ENCODE measurements at regions not wholly inside any gene's neighbourhood (a gene's known extent, or its start where the extent isn't known, plus 50 kb on each side); places are given as distances from the start of the nearest gene placed in this dataset.

GRCh38 chr4:133593764-133594163, 444.7 kb downstream of the PCDH10 start:
- TF ChIP-seq POLR2A (IDR thresholded peaks at IDR 0.05), result no peak
- no peak for TF ChIP-seq CTCF (IDR thresholded peaks at IDR 0.05)
- intact Hi-C loops (cut with DNase I), result no loop called here
- no peaks in the 10 kb centered on the region for H3K9me3 ChIP-seq

GRCh38 chr4:133592591-133592990, 443.5 kb downstream of the PCDH10 start:
- TF ChIP-seq POLR2A (IDR thresholded peaks at IDR 0.05) (no peak), CTCF (IDR thresholded peaks at IDR 0.05) (no peak)
- 71 to 76% (median 75%) methylated on average over 6 to 7 of the region's 7 CpGs for WGBS, 4 donors
- Histone ChIP-seq H3K9me3 (no peaks in the 10 kb centered on the region), H3K4me3 (no peak overlapping the region), H3K4me1 (no peaks in the 10 kb centered on the region), H3K27ac (no peak overlapping the region), H3K27me3 (no peaks in the 10 kb centered on the region), H3K36me3 (no peaks in the 10 kb centered on the region)
- intact Hi-C loops (cut with DNase I), result no loop called here
- no peak for DNase-seq
- ATAC-seq, result no peak

More at GRCh38 chr4:133593764-133594163, 444.7 kb downstream of the PCDH10 start:
- Histone ChIP-seq H3K27ac (no peak overlapping the region), H3K4me3 (no peak overlapping the region), H3K27me3 (no peaks in the 10 kb centered on the region), H3K4me1 (no peaks in the 10 kb centered on the region), H3K36me3 (no peaks in the 10 kb centered on the region)
- no peak for DNase-seq
- ATAC-seq, result no peak

GRCh38 chr4:133592106-133592505, 443.0 kb downstream of the PCDH10 start:
- no peaks in the 10 kb centered on the region for H3K36me3 ChIP-seq
- H3K27me3 ChIP-seq, result no peaks in the 10 kb centered on the region
- no peak for DNase-seq
- no peak for ATAC-seq
- intact Hi-C loops (cut with DNase I), result no loop called here
- H3K9me3 ChIP-seq, result no peaks in the 10 kb centered on the region
- H3K4me3 ChIP-seq, result no peak overlapping the region
- TF ChIP-seq POLR2A (IDR thresholded peaks at IDR 0.05) (no peak), CTCF (IDR thresholded peaks at IDR 0.05) (no peak)
- no peak overlapping the region for H3K27ac ChIP-seq
- no peaks in the 10 kb centered on the region for H3K4me1 ChIP-seq
- 64 to 88% (median 66%) methylated on average over 1 of the region's 1 CpG for WGBS, 4 donors

- Histone ChIP-seq H3K4me3 (no peak overlapping the region), H3K4me1 (no peaks in the 10 kb centered on the region), H3K27me3 (no peaks in the 10 kb centered on the region), H3K9me3 (peaks cover 0 to 5% (median 0%) of the 10 kb centered on the region in 12 donors), H3K36me3 (no peaks in the 10 kb centered on the region), H3K27ac (no peak overlapping the region)
- WGBS, 4 donors, result 96 to 98% (median 97%) methylated on average over 2 of the region's 2 CpGs
- TF ChIP-seq POLR2A (IDR thresholded peaks at IDR 0.05), result no peak
- TF ChIP-seq CTCF (IDR thresholded peaks at IDR 0.05), result no peak
- intact Hi-C loops (cut with DNase I), result no loop called here
- ATAC-seq, result no peak
- DNase-seq, result no peak
These were observed 439.2 kb downstream of the PCDH10 start for GRCh38 chr4:133588306-133588705.
